ENCODE measurements at regions not wholly inside any gene's neighbourhood (a gene's known extent, or its start where the extent isn't known, plus 50 kb on each side); places are given as distances from the start of the nearest gene placed in this dataset.

GRCh38 chr5:10894445-10895054 is 133.5 kb upstream of the DAP start:
- ChIA-PET CTCF (no interaction called here), POLR2A (ENCODE audit: low non-redundant PET) (no interaction called here)
- Histone ChIP-seq H3K36me3 (ENCODE audit: insufficient read depth, low read length, poor library complexity, severe bottlenecking) (no peaks in the 10 kb centered on the region), H3K4me3 (ENCODE audit: low read depth, low read length, poor library complexity, severe bottlenecking) (no peak overlapping the region), H3K27ac (ENCODE audit: low read depth, low read length, poor library complexity, severe bottlenecking) (no peak overlapping the region), H3K9me3 (ENCODE audit: low read depth, low read length, poor library complexity, severe bottlenecking) (no peaks in the 10 kb centered on the region), H3K4me1 (ENCODE audit: insufficient read depth, low read length, poor library complexity, severe bottlenecking) (no peaks in the 10 kb centered on the region), H3K27me3 (replicated peaks; ENCODE audit: insufficient read depth, low read depth, low read length, poor library complexity) (peaks cover 4% of the 10 kb centered on the region)
- intact Hi-C loops (cut with micrococcal nuclease; ENCODE audit: unreplicated experiment), result no loop called here
- no peak for TF ChIP-seq EZH2 (IDR thresholded peaks at IDR 0.05; ENCODE audit: borderline replicate concordance, low read depth, low read length, poor library complexity, severe bottlenecking)
- DNase-seq (ENCODE audit: low spot score), result no peak
- no TSS peak for BruUV-seq (replicated peaks)

DNA sequence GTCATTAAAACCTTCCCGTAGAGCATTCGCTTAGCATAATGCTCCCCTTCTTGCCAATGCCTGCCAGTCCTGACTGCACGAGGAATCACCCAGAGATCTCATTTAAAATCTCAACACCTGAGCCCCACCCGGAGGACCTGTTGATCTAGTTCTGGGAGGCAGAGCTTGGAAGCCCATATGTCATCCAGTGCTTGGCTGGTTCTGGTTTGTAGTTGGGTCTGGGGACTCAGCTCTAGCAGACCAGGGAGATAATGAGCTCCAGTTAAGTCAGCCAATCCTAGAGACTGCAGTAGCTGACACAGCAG is 131.8 kb upstream of the DAP start:
- intact Hi-C loops (cut with micrococcal nuclease; ENCODE audit: unreplicated experiment), result no loop called here
- TF ChIP-seq, protein P1, sequence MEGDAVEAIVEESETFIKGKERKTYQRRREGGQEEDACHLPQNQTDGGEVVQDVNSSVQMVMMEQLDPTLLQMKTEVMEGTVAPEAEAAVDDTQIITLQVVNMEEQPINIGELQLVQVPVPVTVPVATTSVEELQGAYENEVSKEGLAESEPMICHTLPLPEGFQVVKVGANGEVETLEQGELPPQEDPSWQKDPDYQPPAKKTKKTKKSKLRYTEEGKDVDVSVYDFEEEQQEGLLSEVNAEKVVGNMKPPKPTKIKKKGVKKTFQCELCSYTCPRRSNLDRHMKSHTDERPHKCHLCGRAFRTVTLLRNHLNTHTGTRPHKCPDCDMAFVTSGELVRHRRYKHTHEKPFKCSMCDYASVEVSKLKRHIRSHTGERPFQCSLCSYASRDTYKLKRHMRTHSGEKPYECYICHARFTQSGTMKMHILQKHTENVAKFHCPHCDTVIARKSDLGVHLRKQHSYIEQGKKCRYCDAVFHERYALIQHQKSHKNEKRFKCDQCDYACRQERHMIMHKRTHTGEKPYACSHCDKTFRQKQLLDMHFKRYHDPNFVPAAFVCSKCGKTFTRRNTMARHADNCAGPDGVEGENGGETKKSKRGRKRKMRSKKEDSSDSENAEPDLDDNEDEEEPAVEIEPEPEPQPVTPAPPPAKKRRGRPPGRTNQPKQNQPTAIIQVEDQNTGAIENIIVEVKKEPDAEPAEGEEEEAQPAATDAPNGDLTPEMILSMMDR (conservative IDR thresholded peaks at IDR 0.05; ENCODE audit: low read depth, low read length), result no peak
- TF ChIP-seq EZH2 (IDR thresholded peaks at IDR 0.05; ENCODE audit: borderline replicate concordance, low read depth, low read length, poor library complexity, severe bottlenecking), result no peak
- Histone ChIP-seq H3K27ac (ENCODE audit: low read depth, low read length, poor library complexity, severe bottlenecking) (no peak overlapping the region), H3K4me1 (ENCODE audit: insufficient read depth, low read length, poor library complexity, severe bottlenecking) (no peaks in the 10 kb centered on the region), H3K36me3 (ENCODE audit: insufficient read depth, low read length, poor library complexity, severe bottlenecking) (no peaks in the 10 kb centered on the region), H3K9me3 (ENCODE audit: low read depth, low read length, poor library complexity, severe bottlenecking) (no peaks in the 10 kb centered on the region), H3K27me3 (replicated peaks; ENCODE audit: insufficient read depth, low read depth, low read length, poor library complexity) (peaks cover 4% of the 10 kb centered on the region), H3K4me3 (ENCODE audit: low read depth, low read length, poor library complexity, severe bottlenecking) (no peak overlapping the region)
- CTCF ChIA-PET, result no interaction called here
- BruUV-seq (replicated peaks), result no TSS peak
- no peak for DNase-seq (ENCODE audit: low spot score)
- POLR2A ChIA-PET (ENCODE audit: low non-redundant PET), result no interaction called here

DNA sequence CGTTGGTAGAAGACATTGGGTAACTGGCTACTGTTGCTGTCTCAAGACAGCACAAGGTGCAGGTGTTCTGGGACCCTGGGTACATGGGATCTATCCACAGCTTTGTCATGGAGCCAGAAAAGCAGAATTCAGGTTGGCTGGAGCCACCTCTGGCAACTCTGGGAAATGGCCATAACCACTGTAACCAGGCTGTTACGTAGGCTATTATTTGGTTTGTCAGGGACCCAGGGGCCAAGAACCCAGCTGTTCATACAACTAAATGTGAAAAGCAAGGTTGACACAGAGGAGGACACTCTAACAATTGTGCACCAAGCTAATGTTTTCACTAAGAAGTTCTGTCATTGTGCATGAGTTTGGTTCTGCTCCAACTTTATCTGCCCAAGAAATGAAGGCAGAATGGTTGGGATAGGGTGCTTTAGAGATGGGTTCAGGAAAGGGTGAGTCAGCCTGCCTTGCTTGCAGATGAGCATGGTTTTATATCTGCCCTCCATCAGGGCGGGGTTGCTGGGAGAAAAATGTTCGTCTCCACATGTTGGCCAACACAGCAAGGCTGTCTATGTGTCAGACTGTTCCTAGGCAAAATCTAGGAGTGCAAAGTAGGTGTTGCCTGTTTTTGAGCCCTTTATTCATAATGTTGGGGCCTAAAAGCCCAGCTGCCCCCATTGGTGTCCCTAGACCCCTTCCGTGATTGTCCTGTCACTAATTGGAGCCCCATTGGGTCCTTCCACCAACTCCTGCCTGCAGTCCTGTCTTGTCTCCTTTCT is 131.3 kb upstream of the DAP start:
- Histone ChIP-seq H3K27me3 (replicated peaks; ENCODE audit: insufficient read depth, low read depth, low read length, poor library complexity) (peaks cover 4% of the 10 kb centered on the region), H3K4me1 (ENCODE audit: insufficient read depth, low read length, poor library complexity, severe bottlenecking) (no peaks in the 10 kb centered on the region), H3K27ac (ENCODE audit: low read depth, low read length, poor library complexity, severe bottlenecking) (no peak overlapping the region), H3K4me3 (ENCODE audit: low read depth, low read length, poor library complexity, severe bottlenecking) (no peak overlapping the region), H3K9me3 (ENCODE audit: low read depth, low read length, poor library complexity, severe bottlenecking) (no peaks in the 10 kb centered on the region), H3K36me3 (ENCODE audit: insufficient read depth, low read length, poor library complexity, severe bottlenecking) (no peaks in the 10 kb centered on the region)
- BruUV-seq (replicated peaks), result no TSS peak
- ChIA-PET CTCF (no interaction called here), POLR2A (ENCODE audit: low non-redundant PET) (no interaction called here)
- no peak for DNase-seq (ENCODE audit: low spot score)
- TF ChIP-seq, protein P1 (conservative IDR thresholded peaks at IDR 0.05; ENCODE audit: low read depth, low read length), result no peak
- no peak for TF ChIP-seq EZH2 (IDR thresholded peaks at IDR 0.05; ENCODE audit: borderline replicate concordance, low read depth, low read length, poor library complexity, severe bottlenecking)
- intact Hi-C loops (cut with micrococcal nuclease; ENCODE audit: unreplicated experiment), result no loop called here

DNA sequence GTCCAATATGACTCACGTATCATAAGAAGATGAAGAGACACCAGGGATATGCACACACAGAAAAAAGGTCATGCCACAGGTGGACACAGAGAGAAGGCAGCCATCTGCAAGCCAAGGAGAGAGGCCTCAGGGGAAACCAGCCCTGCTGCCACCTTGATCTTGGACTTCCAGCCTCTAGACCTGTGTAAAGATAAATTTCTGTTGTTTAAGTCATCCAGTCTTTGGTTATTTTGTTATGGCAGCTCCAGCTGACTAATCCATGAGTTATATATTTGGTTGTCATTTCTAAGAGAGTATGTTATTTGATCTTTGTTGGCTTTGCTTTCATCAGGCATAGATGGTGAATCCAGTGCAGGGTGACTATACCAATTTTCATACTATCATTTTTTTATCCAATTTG is 130.2 kb upstream of the DAP start:
- no peak for TF ChIP-seq EZH2 (IDR thresholded peaks at IDR 0.05; ENCODE audit: borderline replicate concordance, low read depth, low read length, poor library complexity, severe bottlenecking)
- TF ChIP-seq, protein P1 (conservative IDR thresholded peaks at IDR 0.05; ENCODE audit: low read depth, low read length), result no peak
- CTCF ChIA-PET, result no interaction called here
- Histone ChIP-seq H3K36me3 (ENCODE audit: insufficient read depth, low read length, poor library complexity, severe bottlenecking) (no peaks in the 10 kb centered on the region), H3K9me3 (ENCODE audit: low read depth, low read length, poor library complexity, severe bottlenecking) (no peaks in the 10 kb centered on the region), H3K27me3 (replicated peaks; ENCODE audit: insufficient read depth, low read depth, low read length, poor library complexity) (peaks cover 4% of the 10 kb centered on the region), H3K4me1 (ENCODE audit: insufficient read depth, low read length, poor library complexity, severe bottlenecking) (no peaks in the 10 kb centered on the region), H3K27ac (ENCODE audit: low read depth, low read length, poor library complexity, severe bottlenecking) (no peak overlapping the region), H3K4me3 (ENCODE audit: low read depth, low read length, poor library complexity, severe bottlenecking) (no peak overlapping the region)
- POLR2A ChIA-PET (ENCODE audit: low non-redundant PET), result no interaction called here
- intact Hi-C loops (cut with micrococcal nuclease; ENCODE audit: unreplicated experiment), result no loop called here
- no TSS peak for BruUV-seq (replicated peaks)
- DNase-seq (ENCODE audit: low spot score), result no peak
